Fibroblast of gingiva (primary cell): ENCODE measurements at regions not wholly inside any gene's neighbourhood (a gene's known extent, or its start where the extent isn't known, plus 50 kb on each side); places are given as distances from the start of the nearest gene placed in this dataset.
"Not testable (repeated sequence)": the region's sequence is repeated elsewhere in the genome, so short reads cannot be mapped to it uniquely, and the experiment has no call there.

Experiments
- DNase-seq: peaks from one replicate; pipeline ENCODE4 v3.0.0-alpha.2; 2011; ENCODE audit warnings: low read depth

DNA sequence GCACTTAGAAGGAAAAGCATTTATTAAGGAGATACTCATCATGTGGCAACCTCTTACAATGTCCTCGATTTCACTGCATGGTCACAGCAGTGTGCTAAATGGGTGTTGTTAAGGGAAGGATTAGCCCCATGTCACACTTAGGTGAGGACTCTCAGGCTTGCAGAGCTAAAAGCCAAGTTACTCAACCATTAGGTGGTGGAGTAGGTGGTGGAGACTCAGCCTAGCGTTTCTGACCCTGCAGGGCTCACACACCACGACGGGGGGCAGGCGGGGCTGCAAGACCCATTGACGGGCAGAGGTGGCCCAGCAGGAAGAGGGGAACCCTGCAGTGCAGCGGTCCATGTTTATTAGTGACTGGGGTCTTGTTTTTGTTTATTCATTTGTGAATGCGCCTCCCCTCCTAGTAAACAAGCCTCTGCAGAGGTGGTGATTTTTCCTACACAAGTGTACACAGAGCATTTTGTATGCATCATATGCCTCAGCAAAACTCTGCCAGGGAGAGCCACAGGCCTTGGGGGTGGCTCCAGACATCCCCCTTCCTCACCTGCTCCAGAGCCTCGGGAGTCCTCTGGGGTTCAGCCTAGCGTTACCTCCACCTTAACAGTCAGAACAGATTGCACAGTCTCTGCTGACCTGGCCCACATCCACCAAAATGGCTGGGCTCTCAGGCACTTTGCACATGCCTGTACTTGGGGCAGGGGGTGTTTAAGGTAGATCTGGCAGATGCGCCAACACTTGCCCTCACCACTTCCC, 216.7 kb downstream of the C16orf95 start:
- DNase-seq = no peak

DNA sequence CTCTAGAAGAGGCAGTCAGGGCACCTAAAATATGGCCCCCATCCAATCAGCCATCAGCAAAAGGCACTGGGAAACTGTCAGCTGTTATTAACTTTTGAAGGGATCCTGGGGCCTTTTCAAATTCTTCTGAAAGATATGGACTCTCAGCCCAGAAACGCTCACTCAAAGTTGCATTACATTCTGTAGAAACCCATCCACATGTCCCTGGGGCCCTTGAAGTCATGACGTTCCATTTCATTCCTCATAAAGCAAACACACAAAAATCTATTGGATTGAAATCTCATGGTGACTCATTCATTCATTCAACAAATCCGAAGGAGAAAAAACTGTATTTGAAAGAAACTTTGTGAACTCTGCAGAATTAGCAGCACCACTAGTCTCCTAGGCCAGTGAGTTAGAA, 215.3 kb downstream of the C16orf95 start:
- peak; percentile 64 for DNase-seq

DNA sequence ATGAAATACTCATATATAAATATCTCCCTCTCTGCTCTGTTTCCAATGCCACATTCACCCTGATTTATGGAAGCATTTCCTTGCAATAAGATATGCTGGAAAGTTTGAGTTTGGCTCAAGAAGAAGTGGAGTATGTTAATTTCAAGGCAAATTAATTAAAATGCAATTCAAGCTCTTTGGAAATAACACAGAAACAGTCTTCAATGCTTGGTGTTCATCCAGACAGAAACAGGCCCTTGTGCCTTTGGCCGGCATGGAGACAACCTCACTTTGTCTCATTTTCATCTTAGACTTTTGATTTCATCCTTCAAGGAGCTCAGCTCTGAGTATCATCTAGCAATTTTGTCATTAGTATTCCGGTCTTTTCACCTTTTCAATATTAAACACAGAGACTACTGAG, 210.0 kb downstream of the C16orf95 start:
- DNase-seq = no peak

DNA sequence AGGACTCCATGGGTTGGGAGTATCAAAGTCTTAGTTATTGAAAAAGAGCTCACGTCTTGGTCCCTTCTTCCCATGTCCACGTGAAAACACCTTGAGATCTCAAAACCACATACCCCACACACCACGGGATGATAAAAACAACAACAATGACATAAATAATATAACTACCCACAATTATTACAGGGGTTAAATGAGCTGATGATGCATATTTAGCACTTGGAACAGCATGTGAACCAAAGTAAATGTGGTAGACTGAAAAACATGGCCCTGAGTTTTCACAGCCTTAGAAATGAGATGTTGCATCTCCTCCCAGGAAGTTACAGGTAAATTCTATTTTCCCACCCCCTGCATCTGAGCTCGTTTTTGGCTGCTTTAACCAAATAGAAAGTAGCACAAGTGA, 208.9 kb downstream of the C16orf95 start:
- DNase-seq = no peak

DNA sequence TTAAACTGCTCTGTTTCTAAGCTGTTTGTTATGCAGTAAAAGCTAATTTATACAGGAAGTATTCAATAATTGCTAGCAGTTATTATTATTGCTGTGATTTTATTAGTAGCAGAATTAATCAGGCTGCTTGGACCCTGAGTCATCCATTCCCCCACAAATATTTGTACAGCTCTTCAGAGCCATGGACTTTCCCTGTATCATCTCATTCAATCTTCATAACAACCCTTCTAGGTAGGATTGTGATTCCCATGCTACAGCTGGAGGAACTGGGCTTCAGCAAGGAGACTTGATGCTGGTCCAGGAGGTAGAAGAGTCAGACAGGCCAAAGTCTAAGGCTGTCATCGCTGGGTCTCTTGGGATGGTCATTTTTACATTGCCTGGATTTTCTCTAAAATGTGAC, 208.3 kb downstream of the C16orf95 start:
- DNase-seq = no peak

DNA sequence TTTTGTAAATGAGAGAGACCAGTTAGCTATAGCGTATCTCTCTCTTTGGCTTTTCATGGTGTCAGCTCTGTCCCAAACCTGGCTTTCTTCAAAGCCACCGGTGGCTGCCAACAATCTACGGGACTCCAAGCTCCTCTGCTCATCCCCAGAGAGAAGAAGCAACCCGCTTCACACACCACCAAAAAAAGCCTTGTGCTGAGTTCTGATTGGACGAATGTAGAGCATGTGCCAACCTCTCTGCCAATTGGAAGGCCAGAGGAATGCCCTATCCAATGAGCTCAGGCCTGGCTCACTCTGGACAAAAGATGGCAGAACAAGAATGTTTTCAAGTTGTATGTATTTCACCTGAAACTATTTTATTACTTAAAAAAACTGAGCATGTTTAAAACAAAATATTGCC, 202.4 kb downstream of the C16orf95 start:
- no peak for DNase-seq

DNA sequence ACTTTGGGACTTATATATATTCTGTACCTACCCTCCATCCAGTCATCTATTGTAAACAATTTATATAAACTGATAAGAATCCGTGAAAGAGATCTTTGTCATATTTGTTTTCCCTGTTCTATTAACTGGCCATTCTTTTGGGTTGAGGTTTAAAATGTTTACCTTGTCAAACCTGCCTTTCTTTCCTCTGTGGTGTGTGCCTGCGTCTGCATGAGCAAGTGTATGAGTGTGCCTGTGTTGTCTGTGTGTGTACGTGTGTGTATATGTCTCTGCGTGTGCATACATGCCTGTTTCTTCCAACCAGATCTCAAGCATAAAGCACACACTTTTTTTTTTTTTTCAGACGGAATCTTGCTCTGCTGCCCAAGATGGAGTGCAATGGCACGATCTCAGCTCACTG, 201.5 kb downstream of the C16orf95 start:
- DNase-seq = no peak

DNA sequence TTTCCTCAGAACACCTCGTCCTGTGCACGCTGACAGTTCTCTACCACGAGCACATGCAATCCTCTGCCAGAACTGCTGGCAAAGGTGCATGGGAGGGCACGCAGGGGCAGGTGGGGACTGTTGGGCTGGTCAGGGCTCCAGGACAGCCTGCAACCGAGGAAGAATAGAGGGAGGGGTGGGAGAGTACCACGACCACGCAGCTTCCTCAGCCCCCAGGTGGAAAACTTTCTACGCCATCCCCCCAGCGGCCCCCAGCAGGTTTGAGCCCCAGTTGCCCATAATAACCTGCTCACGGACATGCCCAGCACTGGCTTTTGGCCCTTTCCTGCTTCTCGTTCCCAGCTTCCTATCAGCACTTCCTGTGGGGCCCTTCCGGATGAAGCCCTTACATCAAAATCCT, 199.3 kb downstream of the C16orf95 start:
- DNase-seq = no peak

DNA sequence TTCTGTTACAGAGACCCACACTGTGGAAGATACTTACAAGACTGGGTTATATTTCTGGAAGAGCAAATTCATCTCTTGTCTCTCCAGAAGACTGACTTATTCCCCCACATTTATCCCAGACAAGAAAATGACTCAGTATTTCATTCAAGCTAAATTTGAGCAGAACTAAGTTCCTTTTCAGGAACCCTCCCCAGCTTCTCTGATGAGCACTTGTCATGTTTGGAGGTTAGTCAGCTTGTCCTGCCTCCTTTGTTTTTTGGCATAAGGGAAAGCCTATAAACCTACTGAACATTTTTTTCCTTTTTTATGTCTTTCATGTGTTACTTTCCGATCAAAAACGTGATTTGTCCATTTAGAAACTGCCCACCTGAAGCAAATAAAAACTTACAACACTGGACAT, 198.0 kb downstream of the C16orf95 start:
- DNase-seq = no peak

DNA sequence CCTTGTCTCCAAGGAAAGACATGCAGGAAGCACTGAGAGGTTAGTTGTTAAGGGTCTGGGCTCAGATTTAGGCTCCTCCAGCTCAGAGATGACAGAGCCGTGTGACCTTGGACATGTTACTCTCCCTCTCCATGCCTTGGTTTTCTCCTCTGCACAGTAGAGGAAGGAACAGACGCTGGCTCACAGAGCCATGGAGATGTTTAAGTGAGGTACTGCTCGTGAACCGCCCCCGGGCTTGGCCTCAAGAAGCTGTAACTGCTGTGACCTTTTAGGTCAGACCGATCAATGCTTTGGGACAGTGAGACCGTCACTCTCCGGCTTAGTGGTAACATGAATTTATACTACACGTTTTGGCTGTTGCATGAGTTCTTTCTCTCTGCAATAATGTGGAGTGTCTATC, 197.4 kb downstream of the C16orf95 start:
- no peak for DNase-seq

DNA sequence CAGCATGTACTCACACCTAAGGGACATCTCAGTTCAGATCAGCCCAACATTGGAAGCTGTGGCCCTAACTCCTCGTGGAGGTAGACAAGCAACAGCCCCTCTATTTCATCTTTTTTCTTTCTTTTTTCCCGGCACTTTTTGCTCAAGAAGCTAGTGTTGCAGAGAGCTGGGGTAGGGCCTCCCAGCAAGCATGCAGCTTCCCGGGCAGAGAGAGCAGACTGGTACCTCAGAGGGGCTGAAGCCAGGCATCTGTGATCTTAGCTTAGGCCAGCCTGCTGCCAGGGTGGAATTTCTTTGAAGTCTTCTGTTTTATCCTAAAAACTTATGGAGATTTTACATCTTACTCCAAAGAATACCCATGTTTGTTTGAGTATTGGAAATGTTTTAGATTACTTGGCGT, 195.4 kb downstream of the C16orf95 start:
- no peak for DNase-seq

DNA sequence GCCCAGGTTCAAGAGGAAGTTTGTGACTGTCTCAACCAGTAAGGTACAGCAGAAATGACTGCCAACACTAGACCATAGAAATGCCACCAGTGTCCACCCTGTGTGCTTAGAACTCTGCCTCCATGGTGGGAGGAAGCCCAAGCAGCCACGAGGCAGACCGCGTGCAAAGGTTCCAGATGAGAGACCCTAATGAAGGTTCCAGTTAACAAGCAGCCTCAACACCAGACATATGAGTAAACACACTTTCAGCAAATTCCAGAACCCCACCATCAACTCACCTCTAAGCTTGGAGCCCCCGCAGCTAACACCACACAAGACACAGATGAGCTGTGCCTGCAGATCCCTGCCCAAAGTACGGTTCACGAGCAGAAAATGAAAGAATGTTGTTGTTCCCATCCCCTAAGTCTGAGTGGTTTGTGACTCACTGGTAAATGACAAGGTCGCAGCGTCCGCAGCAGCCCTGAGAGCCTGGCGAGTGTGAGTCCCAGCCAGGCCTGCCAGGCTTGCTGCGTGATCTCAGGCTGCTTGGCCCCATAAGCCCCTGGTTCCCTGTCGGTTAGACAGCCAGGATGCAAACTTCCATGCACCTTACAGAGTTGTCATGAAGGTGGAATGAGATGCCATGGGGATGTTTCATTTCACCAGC, 193.7 kb downstream of the C16orf95 start:
- DNase-seq = no peak

DNA sequence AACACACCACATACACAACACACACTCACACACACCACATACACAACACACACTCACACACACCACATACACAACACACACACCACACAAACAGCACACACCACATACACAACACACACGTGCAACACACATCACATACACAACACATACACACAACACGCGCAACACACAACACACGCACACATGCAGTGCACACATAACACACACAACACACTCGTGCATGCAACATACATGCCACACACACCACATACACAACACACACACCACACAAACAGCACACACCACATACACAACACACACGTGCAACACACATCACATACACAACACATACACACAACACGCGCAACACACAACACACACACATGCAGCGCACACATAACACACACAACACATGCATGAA, 192.8 kb downstream of the C16orf95 start:
- DNase-seq = not testable (repeated sequence)

DNA sequence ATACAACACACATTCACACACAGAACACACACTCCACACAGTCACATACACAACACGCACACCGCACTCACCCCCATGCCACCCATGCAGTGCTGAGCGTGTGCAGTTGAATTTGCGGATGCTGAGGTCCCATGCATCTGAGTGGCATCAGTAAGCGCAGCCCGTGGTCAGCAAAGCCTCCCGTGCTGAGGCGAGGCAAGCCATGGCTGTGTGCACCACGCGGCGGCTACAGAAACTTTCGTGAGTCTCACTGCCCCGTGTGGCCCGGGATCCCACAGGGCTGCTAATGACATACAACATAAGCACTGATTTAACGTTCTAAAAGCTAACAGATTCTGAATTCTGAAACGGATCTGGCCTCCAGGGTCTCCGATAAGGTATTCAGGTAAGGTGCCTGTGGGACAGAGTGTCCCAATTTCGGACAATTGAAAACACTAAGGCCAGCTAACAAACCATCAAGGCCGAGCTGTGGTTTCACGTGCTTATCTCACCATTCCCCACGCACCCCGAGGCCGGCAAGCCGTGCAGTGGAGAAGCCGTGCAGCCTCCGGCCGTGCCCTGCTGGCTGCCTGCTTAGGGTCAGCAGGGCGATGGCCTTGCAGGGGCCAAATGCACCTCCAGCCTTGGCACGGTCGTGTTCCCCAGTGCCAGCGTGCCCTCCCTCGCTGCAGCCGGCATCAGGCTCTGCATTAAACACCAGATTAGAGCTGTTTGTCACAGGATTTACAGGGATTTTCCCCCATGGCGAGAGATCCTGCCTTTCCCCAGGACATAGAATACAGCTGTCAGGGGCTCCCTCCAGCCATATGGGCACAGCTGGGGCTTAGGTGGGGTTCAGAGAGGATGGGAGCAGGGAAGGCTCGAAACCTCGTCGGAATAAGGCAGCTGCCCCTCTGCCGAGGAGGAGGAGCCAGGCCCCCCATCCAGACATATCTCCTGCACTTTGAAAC, 191.7 kb downstream of the C16orf95 start:
- DNase-seq = no peak

DNA sequence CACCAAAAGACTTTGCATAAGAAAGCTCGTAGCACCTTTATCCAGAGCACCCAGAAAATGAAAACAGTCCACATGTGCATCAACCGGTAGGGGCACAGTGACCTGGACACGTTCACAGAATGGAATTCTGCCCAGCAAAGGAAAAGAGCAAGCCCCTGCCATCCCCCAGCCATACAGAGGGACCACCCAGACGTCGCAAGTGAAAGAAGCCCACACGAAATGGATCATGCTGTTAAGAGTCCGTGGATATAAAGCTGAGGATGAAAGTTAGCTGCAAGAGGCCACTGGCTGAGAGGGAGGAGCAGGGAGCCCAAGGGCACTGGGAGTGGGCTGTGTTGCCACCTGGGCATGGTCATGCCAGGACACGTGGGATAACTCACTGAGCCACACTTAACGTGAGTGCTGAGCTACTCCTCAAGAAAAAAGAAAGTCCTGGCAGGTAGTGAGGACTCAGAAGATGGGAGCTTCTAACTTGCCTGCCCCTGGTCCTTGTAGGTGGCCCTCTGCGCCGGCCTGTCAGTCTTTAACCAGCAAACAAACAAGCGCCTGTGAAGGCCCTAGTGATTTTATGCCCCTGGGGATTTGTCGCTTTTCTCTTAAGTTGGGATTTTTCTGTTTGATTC, 190.7 kb downstream of the C16orf95 start:
- DNase-seq = no peak

DNA sequence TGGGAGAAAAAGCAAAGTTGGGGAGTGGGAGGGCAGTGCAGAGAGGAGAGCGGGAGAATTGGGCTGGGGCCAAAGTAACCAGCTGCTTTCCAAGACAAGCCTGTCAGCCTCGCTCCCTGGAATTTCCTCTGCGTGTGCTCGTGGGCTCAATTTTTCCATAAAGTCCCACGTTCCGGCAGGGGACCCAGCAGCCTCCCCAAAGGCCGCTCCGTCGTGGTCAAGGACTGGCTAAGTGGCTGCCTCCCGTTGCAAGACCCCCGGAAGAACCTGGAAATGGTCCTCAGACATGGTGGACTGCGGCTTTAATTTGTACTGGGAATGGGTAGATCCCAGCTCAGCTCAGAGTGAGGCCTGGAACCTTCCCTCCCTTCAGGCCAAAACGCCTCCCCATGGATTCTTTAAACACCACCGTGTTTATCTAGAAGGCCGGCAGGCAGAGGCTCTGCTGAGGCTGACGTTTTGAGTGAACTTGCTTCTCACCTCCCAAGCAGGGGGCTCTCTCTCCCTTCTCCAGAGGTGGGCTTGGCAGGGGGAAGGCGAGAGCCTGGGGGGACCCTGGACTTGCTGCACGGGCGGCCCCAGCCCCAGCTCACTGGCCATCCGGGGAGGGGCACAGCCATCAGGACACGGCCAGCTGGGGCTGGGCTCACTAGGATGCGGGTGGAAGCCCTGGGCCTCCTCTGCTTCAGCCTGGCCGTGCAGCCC, 190.0 kb downstream of the C16orf95 start:
- DNase-seq = no peak

DNA sequence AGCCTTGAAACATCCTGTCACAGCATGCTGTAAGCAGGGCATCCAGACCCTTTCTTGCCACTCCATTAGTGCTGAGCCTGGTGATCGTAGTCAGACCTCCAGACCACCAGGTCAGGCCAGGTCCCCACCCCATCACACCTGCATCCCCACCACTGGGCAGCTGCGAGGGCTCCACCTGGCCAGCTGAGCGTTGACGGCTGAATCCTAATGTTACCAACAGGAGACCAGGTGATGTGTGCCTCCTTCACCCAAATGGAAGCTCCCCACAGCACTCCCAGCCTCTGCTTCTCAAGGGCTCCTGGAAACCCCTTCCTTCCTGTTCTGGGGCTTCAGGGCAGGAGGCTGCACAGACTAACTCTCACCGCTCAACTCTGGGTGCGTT, 189.4 kb downstream of the C16orf95 start:
- DNase-seq = no peak

DNA sequence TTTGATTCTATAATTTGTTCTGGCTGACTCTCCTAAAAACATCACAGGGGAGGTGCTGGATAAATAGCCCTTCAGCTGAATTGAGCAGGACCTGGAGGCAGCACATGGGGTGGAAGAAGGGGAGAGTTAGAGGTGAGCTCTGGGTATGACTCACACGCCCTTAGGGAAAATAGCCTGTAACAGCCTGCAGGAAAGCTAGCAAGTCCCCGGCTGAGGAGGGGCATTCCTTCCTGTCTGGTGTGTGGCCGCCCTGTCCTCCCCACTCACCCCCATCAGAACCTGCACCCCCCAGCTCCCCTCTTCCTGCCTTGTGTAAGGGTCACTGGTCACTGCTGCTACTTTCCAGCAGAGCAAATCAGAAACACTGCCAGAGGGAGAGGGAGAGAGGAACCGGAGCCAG, 187.4 kb downstream of the C16orf95 start:
- no peak for DNase-seq

DNA sequence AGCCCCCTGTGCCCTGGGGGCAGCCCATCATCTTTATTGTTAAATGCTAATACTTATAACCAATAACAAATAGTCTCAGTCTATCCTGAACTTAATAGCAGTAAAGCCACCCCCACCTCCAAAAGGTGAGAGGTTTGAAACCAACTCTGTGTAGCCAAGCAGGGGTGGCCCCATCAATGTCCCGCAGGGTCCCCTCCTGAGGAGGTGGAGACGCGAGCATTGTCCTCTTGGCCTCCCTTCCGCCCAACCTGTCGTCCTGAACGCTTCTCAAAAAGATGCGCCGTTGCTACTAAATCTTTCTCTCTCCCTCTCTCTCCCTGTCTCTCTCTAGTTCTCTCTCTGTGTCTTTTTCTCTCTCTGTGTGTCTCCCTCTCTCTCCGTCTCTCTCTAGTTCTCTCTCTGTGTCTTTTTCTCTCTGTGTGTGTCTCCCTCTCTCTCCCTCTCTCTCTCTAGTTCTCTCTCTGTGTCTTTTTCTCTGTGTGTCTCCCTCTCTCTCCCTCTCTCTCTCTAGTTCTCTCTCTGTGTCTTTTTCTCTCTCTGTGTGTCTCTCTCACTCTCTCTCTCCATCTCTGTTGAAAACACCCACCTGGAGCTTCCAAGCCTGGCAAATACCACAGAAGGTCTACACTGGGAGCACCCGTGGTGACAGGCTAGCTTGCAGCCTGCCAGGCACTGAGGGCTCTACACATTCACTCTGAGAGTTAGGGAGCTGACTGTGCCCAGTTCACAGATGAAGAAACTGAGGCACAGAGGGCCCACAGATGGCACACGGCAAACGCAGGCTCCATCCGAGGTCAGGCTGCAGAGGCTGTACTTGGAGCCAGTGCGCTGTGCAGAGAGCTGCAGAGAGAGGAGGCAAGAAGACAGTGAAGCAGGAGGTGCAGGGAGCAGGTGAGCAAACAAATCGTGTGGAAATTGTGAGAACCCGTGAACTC, 185.9 kb downstream of the C16orf95 start:
- DNase-seq = no peak

DNA sequence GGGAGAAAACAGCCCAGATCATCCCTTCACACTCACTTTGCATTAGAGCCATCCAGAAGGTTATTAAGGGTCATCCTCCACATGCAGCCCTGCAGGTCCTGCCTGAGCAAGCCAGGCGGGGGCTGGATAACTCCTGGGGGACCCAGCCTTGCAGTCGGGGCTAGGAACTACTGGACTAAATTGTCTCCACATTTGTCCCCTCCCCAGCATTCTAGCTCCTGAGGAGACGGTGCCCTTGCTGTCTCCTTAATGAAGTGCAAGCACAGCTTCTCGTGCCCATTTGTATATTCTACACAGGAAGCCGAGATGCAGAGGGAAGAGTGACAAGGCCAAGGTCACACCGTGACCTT, 185.2 kb downstream of the C16orf95 start:
- DNase-seq = no peak
